Right lobe of liver (tissue), 4 donors: ENCODE measurements at regions not wholly inside any gene's neighbourhood (a gene's known extent, or its start where the extent isn't known, plus 50 kb on each side); places are given as distances from the start of the nearest gene placed in this dataset.

ENCODE experiments used
- POLR2A ChIP-seq: fragments of 450-650 bp; IDR thresholded peaks from one replicate; pipeline ENCODE4 v1.6.1; 2017; ENCODE audit warnings: antibody characterized with exemption, mild to moderate bottlenecking
- TF ChIP-seq, protein P1 (sequence below), 4 donors: fragments of 200-600 bp in 3 of 4; fragments of 450-650 bp in 1 of 4; IDR thresholded peaks; one replicate each; pipeline versions ENCODE4 v1.5.1 to v1.8.0; 2016 to 2022; ENCODE audit warnings: antibody characterized with exemption in 4 of 4, mild to moderate bottlenecking in 2 of 4
- donor health status: DM: no; HTN: no; CAD: no.
- donor health status: DM: no; HTN: no; CAD: no.
- donor health status: DM: no; HTN: yes; CAD: no.

DNA sequence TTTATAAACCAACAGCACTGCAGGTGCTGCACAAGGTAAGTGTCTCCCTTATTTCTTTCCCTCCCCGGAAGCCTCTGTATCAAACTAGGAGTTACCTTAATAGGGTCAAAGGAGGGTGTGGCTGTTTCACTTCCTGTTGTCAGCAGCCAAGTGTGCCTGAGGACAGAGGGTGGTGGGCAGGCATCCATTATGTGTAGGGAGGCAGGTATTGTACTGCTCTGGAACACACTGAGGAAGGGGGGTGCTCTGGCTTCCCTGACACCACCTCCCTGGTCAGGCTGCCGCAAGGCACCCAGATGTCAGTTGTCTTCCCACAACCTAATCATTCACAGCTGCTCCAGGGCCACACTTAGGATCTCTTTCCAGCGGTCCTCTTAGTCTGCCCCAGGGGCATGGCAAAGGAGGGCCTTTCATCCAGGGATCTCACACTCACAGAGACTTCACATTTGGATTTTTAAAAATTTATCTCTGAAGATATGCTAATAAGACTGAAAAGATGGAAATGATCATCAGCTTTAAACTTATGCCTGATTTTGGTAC is 132.0 kb upstream of the ARHGAP5 start:
- TF ChIP-seq, protein P1, sequence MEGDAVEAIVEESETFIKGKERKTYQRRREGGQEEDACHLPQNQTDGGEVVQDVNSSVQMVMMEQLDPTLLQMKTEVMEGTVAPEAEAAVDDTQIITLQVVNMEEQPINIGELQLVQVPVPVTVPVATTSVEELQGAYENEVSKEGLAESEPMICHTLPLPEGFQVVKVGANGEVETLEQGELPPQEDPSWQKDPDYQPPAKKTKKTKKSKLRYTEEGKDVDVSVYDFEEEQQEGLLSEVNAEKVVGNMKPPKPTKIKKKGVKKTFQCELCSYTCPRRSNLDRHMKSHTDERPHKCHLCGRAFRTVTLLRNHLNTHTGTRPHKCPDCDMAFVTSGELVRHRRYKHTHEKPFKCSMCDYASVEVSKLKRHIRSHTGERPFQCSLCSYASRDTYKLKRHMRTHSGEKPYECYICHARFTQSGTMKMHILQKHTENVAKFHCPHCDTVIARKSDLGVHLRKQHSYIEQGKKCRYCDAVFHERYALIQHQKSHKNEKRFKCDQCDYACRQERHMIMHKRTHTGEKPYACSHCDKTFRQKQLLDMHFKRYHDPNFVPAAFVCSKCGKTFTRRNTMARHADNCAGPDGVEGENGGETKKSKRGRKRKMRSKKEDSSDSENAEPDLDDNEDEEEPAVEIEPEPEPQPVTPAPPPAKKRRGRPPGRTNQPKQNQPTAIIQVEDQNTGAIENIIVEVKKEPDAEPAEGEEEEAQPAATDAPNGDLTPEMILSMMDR (IDR thresholded peaks at IDR 0.05), result no peak
- TF ChIP-seq POLR2A, result no peak
